ENCODE measurements at regions not wholly inside any gene's neighbourhood (a gene's known extent, or its start where the extent isn't known, plus 50 kb on each side); places are given as distances from the start of the nearest gene placed in this dataset.

- no peak for DNase-seq
Observed at GRCh38 chr3:106806964-106807363, 570.3 kb upstream of the CCDC54 start.

GRCh38 chr3:106809041-106809440, 568.2 kb upstream of the CCDC54 start:
- no peak for DNase-seq

- no peak for DNase-seq
Observed at GRCh38 chr3:106809623-106810299, 567.5 kb upstream of the CCDC54 start.

- no peak for DNase-seq
Observed at GRCh38 chr3:106810300-106810875, 566.9 kb upstream of the CCDC54 start.

- DNase-seq, result no peak
Observed at GRCh38 chr3:106811376-106811775, 565.9 kb upstream of the CCDC54 start.

GRCh38 chr3:106813742-106814141, 563.5 kb upstream of the CCDC54 start:
- DNase-seq, result no peak

- DNase-seq, result no peak
Observed at GRCh38 chr3:106814231-106814630, 563.0 kb upstream of the CCDC54 start.

GRCh38 chr3:106816838-106817237, 560.4 kb upstream of the CCDC54 start:
- DNase-seq, result no peak

GRCh38 chr3:106817706-106818105, 559.5 kb upstream of the CCDC54 start:
- no peak for DNase-seq

- DNase-seq, result no peak
Observed at GRCh38 chr3:106819440-106819839, 557.8 kb upstream of the CCDC54 start.

GRCh38 chr3:106820726-106821362, 556.4 kb upstream of the CCDC54 start:
- no peak for DNase-seq

- DNase-seq, result no peak
Observed at GRCh38 chr3:106821801-106822200, 555.4 kb upstream of the CCDC54 start.

GRCh38 chr3:106822204-106822603, 555.0 kb upstream of the CCDC54 start:
- DNase-seq, result no peak

- no peak for DNase-seq
Observed at GRCh38 chr3:106823701-106824100, 553.5 kb upstream of the CCDC54 start.

GRCh38 chr3:106824856-106825255, 552.4 kb upstream of the CCDC54 start:
- DNase-seq, result no peak

GRCh38 chr3:106825962-106826605, 551.2 kb upstream of the CCDC54 start:
- no peak for DNase-seq

- no peak for DNase-seq
Observed at GRCh38 chr3:106826791-106827311, 550.4 kb upstream of the CCDC54 start.

GRCh38 chr3:106827515-106828213, 549.6 kb upstream of the CCDC54 start:
- no peak for DNase-seq

- no peak for DNase-seq
Observed at GRCh38 chr3:106829206-106829605, 548.0 kb upstream of the CCDC54 start.

GRCh38 chr3:106830334-106830733, 546.9 kb upstream of the CCDC54 start:
- no peak for DNase-seq

GRCh38 chr3:106836906-106837305, 540.3 kb upstream of the CCDC54 start:
- no peak for DNase-seq

GRCh38 chr3:106837616-106838015, 539.6 kb upstream of the CCDC54 start:
- no peak for DNase-seq
